ENCODE measurements at regions not wholly inside any gene's neighbourhood (a gene's known extent, or its start where the extent isn't known, plus 50 kb on each side); places are given as distances from the start of the nearest gene placed in this dataset.

GRCh38 chr1:113271039-113271438 lies 119.3 kb upstream of the MAGI3 start:
- H3K9me3 ChIP-seq, result no peaks in the 10 kb centered on the region
- H3K4me1 ChIP-seq, result no peaks in the 10 kb centered on the region
- H3K4me3 ChIP-seq, result no peak overlapping the region
- intact Hi-C loops (cut with DNase I; ENCODE audit: low total_unique reads), result no loop called here
- TF ChIP-seq CTCF (IDR thresholded peaks at IDR 0.05 in 4 of 5, conservative IDR thresholded peaks at IDR 0.05 in 1 of 5) (no peak), POLR2A (IDR thresholded peaks at IDR 0.05) (no peak)
- no peak for DNase-seq
- H3K36me3 ChIP-seq, result no peaks in the 10 kb centered on the region
- in situ Hi-C loops (cut with MboI; ENCODE audit: low sequenced_read_pairs in 4 of 4), result no loop called here
- ATAC-seq, result no peak
- H3K27me3 ChIP-seq, result no peaks in the 10 kb centered on the region
- no peak overlapping the region for H3K27ac ChIP-seq

GRCh38 chr1:113275083-113275482 lies 115.2 kb upstream of the MAGI3 start:
- DNase-seq (no peak), ATAC-seq (no peak)
- no peaks in the 10 kb centered on the region for H3K9me3 ChIP-seq
- H3K4me1 ChIP-seq, result no peaks in the 10 kb centered on the region
- in situ Hi-C loops (cut with MboI; ENCODE audit: low sequenced_read_pairs in 4 of 4) (no loop called here), intact Hi-C loops (cut with DNase I; ENCODE audit: low total_unique reads) (no loop called here)
- no peak overlapping the region for H3K4me3 ChIP-seq
- TF ChIP-seq CTCF (IDR thresholded peaks at IDR 0.05 in 4 of 5, conservative IDR thresholded peaks at IDR 0.05 in 1 of 5), result no peak
- no peak for TF ChIP-seq POLR2A (IDR thresholded peaks at IDR 0.05)
- H3K27ac ChIP-seq, result no peak overlapping the region
- H3K36me3 ChIP-seq, result no peaks in the 10 kb centered on the region
- no peaks in the 10 kb centered on the region for H3K27me3 ChIP-seq

- no peak for TF ChIP-seq POLR2A (IDR thresholded peaks at IDR 0.05)
- no peak for TF ChIP-seq CTCF (IDR thresholded peaks at IDR 0.05 in 4 of 5, conservative IDR thresholded peaks at IDR 0.05 in 1 of 5)
- Histone ChIP-seq H3K4me3 (no peak overlapping the region), H3K27me3 (no peaks in the 10 kb centered on the region), H3K36me3 (no peaks in the 10 kb centered on the region), H3K27ac (no peak overlapping the region), H3K9me3 (no peaks in the 10 kb centered on the region), H3K4me1 (no peaks in the 10 kb centered on the region)
- intact Hi-C loops (cut with DNase I; ENCODE audit: low total_unique reads), result no loop called here
- DNase-seq, result no peak
- ATAC-seq, result no peak
- in situ Hi-C loops (cut with MboI; ENCODE audit: low sequenced_read_pairs in 4 of 4), result no loop called here
These were observed 114.6 kb upstream of the MAGI3 start for GRCh38 chr1:113275691-113276090.

GRCh38 chr1:113276507-113276906 lies 113.8 kb upstream of the MAGI3 start:
- H3K9me3 ChIP-seq, result no peaks in the 10 kb centered on the region
- no peaks in the 10 kb centered on the region for H3K36me3 ChIP-seq
- no peaks in the 10 kb centered on the region for H3K4me1 ChIP-seq
- DNase-seq (no peak), ATAC-seq (no peak)
- intact Hi-C loops (cut with DNase I; ENCODE audit: low total_unique reads) (no loop called here), in situ Hi-C loops (cut with MboI; ENCODE audit: low sequenced_read_pairs in 4 of 4) (no loop called here)
- no peak overlapping the region for H3K4me3 ChIP-seq
- H3K27ac ChIP-seq, result no peak overlapping the region
- TF ChIP-seq POLR2A (IDR thresholded peaks at IDR 0.05) (no peak), CTCF (IDR thresholded peaks at IDR 0.05 in 4 of 5, conservative IDR thresholded peaks at IDR 0.05 in 1 of 5) (no peak)
- H3K27me3 ChIP-seq, result no peaks in the 10 kb centered on the region

GRCh38 chr1:113278371-113278770 lies 111.9 kb upstream of the MAGI3 start:
- intact Hi-C loops (cut with DNase I; ENCODE audit: low total_unique reads), result no loop called here
- no peaks in the 10 kb centered on the region for H3K4me1 ChIP-seq
- ATAC-seq, result no peak

More at GRCh38 chr1:113278371-113278770, 111.9 kb upstream of the MAGI3 start:
- Histone ChIP-seq H3K9me3 (no peaks in the 10 kb centered on the region), H3K4me3 (no peak overlapping the region), H3K36me3 (no peaks in the 10 kb centered on the region), H3K27me3 (no peaks in the 10 kb centered on the region), H3K27ac (no peak overlapping the region)
- in situ Hi-C loops (cut with MboI; ENCODE audit: low sequenced_read_pairs in 4 of 4), result no loop called here
- no peak for TF ChIP-seq CTCF (IDR thresholded peaks at IDR 0.05 in 4 of 5, conservative IDR thresholded peaks at IDR 0.05 in 1 of 5)
- no peak for TF ChIP-seq POLR2A (IDR thresholded peaks at IDR 0.05)
- DNase-seq, result no peak
